ENCODE measurements at regions not wholly inside any gene's neighbourhood (a gene's known extent, or its start where the extent isn't known, plus 50 kb on each side); places are given as distances from the start of the nearest gene placed in this dataset.
"Not testable (repeated sequence)": the region's sequence is repeated elsewhere in the genome, so short reads cannot be mapped to it uniquely, and the experiment has no call there.

- TF ChIP-seq CTCF (IDR thresholded peaks at IDR 0.05), result no peak
Observed at GRCh38 chr13:71300602-71301001, 566.4 kb downstream of the DACH1 start.

GRCh38 chr13:71291842-71292146 is 575.2 kb downstream of the DACH1 start:
- H3K27ac ChIP-seq, result no peak overlapping the region
- no peaks in the 10 kb centered on the region for H3K36me3 ChIP-seq (ENCODE audit: control insufficient read depth, insufficient read depth, low read length)
- no peak overlapping the region for H3K4me2 ChIP-seq (ENCODE audit: low read length)
- H2AFZ ChIP-seq, result no peak overlapping the region
- H3K27me3 ChIP-seq (ENCODE audit: control insufficient read depth, insufficient read depth, low read length), result no peaks in the 10 kb centered on the region
- no peak overlapping the region for H3K9ac ChIP-seq
- H3K4me3 ChIP-seq (ENCODE audit: low read depth, low read length), result no peak overlapping the region
- no peaks in the 10 kb centered on the region for H3K4me1 ChIP-seq
- no peaks in the 10 kb centered on the region for H3K79me2 ChIP-seq
- no peaks in the 10 kb centered on the region for H3K9me3 ChIP-seq (ENCODE audit: control insufficient read depth, low read length)
- no peak for TF ChIP-seq CTCF (IDR thresholded peaks at IDR 0.05)

More at GRCh38 chr13:71300602-71301001, 566.4 kb downstream of the DACH1 start:
- no peak overlapping the region for H3K4me2 ChIP-seq (ENCODE audit: low read length)
- H3K4me1 ChIP-seq, result no peaks in the 10 kb centered on the region
- no peak overlapping the region for H3K27ac ChIP-seq
- no peaks in the 10 kb centered on the region for H3K36me3 ChIP-seq (ENCODE audit: control insufficient read depth, insufficient read depth, low read length)
- no peak overlapping the region for H3K9ac ChIP-seq
- H3K79me2 ChIP-seq, result no peaks in the 10 kb centered on the region
- H3K9me3 ChIP-seq (ENCODE audit: control insufficient read depth, low read length), result no peaks in the 10 kb centered on the region
- H3K27me3 ChIP-seq (ENCODE audit: control insufficient read depth, insufficient read depth, low read length), result no peaks in the 10 kb centered on the region
- H2AFZ ChIP-seq, result no peak overlapping the region
- H3K4me3 ChIP-seq (ENCODE audit: low read depth, low read length), result no peak overlapping the region

GRCh38 chr13:71290963-71291841 is 575.8 kb downstream of the DACH1 start:
- H3K79me2 ChIP-seq, result no peaks in the 10 kb centered on the region
- no peaks in the 10 kb centered on the region for H3K27me3 ChIP-seq (ENCODE audit: control insufficient read depth, insufficient read depth, low read length)
- no peak overlapping the region for H3K9ac ChIP-seq
- H2AFZ ChIP-seq, result peak overlapping the region; percentile 80
- no peak for TF ChIP-seq CTCF (IDR thresholded peaks at IDR 0.05)
- H3K4me1 ChIP-seq, result no peaks in the 10 kb centered on the region
- H3K4me2 ChIP-seq (ENCODE audit: low read length), result peak overlapping the region; percentile 14
- H3K27ac ChIP-seq, result peak overlapping the region; percentile 15
- H3K4me3 ChIP-seq (ENCODE audit: low read depth, low read length), result peak overlapping the region; percentile 24
- H3K36me3 ChIP-seq (ENCODE audit: control insufficient read depth, insufficient read depth, low read length), result no peaks in the 10 kb centered on the region
- H3K9me3 ChIP-seq (ENCODE audit: control insufficient read depth, low read length), result no peaks in the 10 kb centered on the region

GRCh38 chr13:71289980-71290379 is 577.0 kb downstream of the DACH1 start:
- H3K27me3 ChIP-seq (ENCODE audit: control insufficient read depth, insufficient read depth, low read length); H3K9me3 ChIP-seq (ENCODE audit: control insufficient read depth, low read length); H3K4me2 ChIP-seq (ENCODE audit: low read length); H3K36me3 ChIP-seq (ENCODE audit: control insufficient read depth, insufficient read depth, low read length); H3K27ac ChIP-seq; H3K4me3 ChIP-seq (ENCODE audit: low read depth, low read length); H3K9ac ChIP-seq; H3K79me2 ChIP-seq; H3K4me1 ChIP-seq: not testable (repeated sequence)
- peak overlapping the region; percentile 80 for H2AFZ ChIP-seq

GRCh38 chr13:71285700-71286099 is 581.3 kb downstream of the DACH1 start:
- Histone ChIP-seq H3K36me3 (ENCODE audit: control insufficient read depth, insufficient read depth, low read length) (no peaks in the 10 kb centered on the region), H2AFZ (no peak overlapping the region), H3K9ac (no peak overlapping the region), H3K79me2 (no peaks in the 10 kb centered on the region), H3K4me1 (no peaks in the 10 kb centered on the region), H3K4me2 (ENCODE audit: low read length) (no peak overlapping the region), H3K27me3 (ENCODE audit: control insufficient read depth, insufficient read depth, low read length) (no peaks in the 10 kb centered on the region), H3K4me3 (ENCODE audit: low read depth, low read length) (no peak overlapping the region), H3K9me3 (ENCODE audit: control insufficient read depth, low read length) (no peaks in the 10 kb centered on the region), H3K27ac (no peak overlapping the region)
- TF ChIP-seq CTCF (IDR thresholded peaks at IDR 0.05), result no peak

All from parathyroid adenoma (tissue), 2 donors.